ENCODE measurements at regions not wholly inside any gene's neighbourhood (a gene's known extent, or its start where the extent isn't known, plus 50 kb on each side); places are given as distances from the start of the nearest gene placed in this dataset.

GRCh38 chr13:83219832-83220231 lies 662.4 kb downstream of the SLITRK1 start:
- no peak for DNase-seq (ENCODE audit: low read depth, low spot score)

GRCh38 chr13:83216479-83217245 lies 665.6 kb downstream of the SLITRK1 start:
- no peak for DNase-seq (ENCODE audit: low read depth, low spot score)

GRCh38 chr13:83215627-83216026 lies 666.6 kb downstream of the SLITRK1 start:
- DNase-seq (ENCODE audit: low read depth, low spot score) = no peak

- no peak for DNase-seq (ENCODE audit: low read depth, low spot score)
Measured at GRCh38 chr13:83214452-83214851, 667.8 kb downstream of the SLITRK1 start.

GRCh38 chr13:83211301-83211700 lies 671.0 kb downstream of the SLITRK1 start:
- no peak for DNase-seq (ENCODE audit: low read depth, low spot score)

GRCh38 chr13:83204886-83205285 lies 677.4 kb downstream of the SLITRK1 start:
- DNase-seq (ENCODE audit: low read depth, low spot score) = no peak

- no peak for DNase-seq (ENCODE audit: low read depth, low spot score)
Measured at GRCh38 chr13:83201506-83201905, 680.8 kb downstream of the SLITRK1 start.

- DNase-seq (ENCODE audit: low read depth, low spot score) = no peak
Measured at GRCh38 chr13:83197316-83197715, 685.0 kb downstream of the SLITRK1 start.

- DNase-seq (ENCODE audit: low read depth, low spot score) = no peak
Measured at GRCh38 chr13:83190020-83190419, 692.3 kb downstream of the SLITRK1 start.

- DNase-seq (ENCODE audit: low read depth, low spot score) = no peak
Measured at GRCh38 chr13:83184819-83185218, 697.5 kb downstream of the SLITRK1 start.

- DNase-seq (ENCODE audit: low read depth, low spot score) = no peak
Measured at GRCh38 chr13:83184150-83184475, 698.2 kb downstream of the SLITRK1 start.

- no peak for DNase-seq (ENCODE audit: low read depth, low spot score)
Measured at GRCh38 chr13:83183439-83184149, 698.7 kb downstream of the SLITRK1 start.

GRCh38 chr13:83182845-83183244 lies 699.4 kb downstream of the SLITRK1 start:
- DNase-seq (ENCODE audit: low read depth, low spot score) = no peak

- no peak for DNase-seq (ENCODE audit: low read depth, low spot score)
Measured at GRCh38 chr13:83178008-83178407, 704.3 kb downstream of the SLITRK1 start.

GRCh38 chr13:83168590-83168989 lies 713.7 kb downstream of the SLITRK1 start:
- DNase-seq (ENCODE audit: low read depth, low spot score) = no peak

- DNase-seq (ENCODE audit: low read depth, low spot score) = no peak
Measured at GRCh38 chr13:83167203-83167602, 715.1 kb downstream of the SLITRK1 start.

- no peak for DNase-seq (ENCODE audit: low read depth, low spot score)
Measured at GRCh38 chr13:83166550-83166949, 715.7 kb downstream of the SLITRK1 start.

- no peak for DNase-seq (ENCODE audit: low read depth, low spot score)
Measured at GRCh38 chr13:83162493-83162892, 719.8 kb downstream of the SLITRK1 start.

- DNase-seq (ENCODE audit: low read depth, low spot score) = no peak
Measured at GRCh38 chr13:83153848-83154247, 728.4 kb downstream of the SLITRK1 start.

GRCh38 chr13:83151308-83151660 lies 731.0 kb downstream of the SLITRK1 start:
- DNase-seq (ENCODE audit: low read depth, low spot score) = no peak

- DNase-seq (ENCODE audit: low read depth, low spot score) = no peak
Measured at GRCh38 chr13:83150616-83151307, 731.5 kb downstream of the SLITRK1 start.

GRCh38 chr13:83136660-83137059 lies 745.6 kb downstream of the SLITRK1 start:
- no peak for DNase-seq (ENCODE audit: low read depth, low spot score)

- no peak for DNase-seq (ENCODE audit: low read depth, low spot score)
Measured at GRCh38 chr13:83125791-83126190, 756.5 kb downstream of the SLITRK1 start.

Data from iPS DF 19.7 (cell line).